Renal pelvis (tissue), 1 donor: ENCODE measurements at regions not wholly inside any gene's neighbourhood (a gene's known extent, or its start where the extent isn't known, plus 50 kb on each side); places are given as distances from the start of the nearest gene placed in this dataset.
"Not testable (repeated sequence)": the region's sequence is repeated elsewhere in the genome, so short reads cannot be mapped to it uniquely, and the experiment has no call there.

Experiments
- DNase-seq: peaks from one replicate; pipeline ENCODE4 v3.0.0-alpha.2; 2013

DNA sequence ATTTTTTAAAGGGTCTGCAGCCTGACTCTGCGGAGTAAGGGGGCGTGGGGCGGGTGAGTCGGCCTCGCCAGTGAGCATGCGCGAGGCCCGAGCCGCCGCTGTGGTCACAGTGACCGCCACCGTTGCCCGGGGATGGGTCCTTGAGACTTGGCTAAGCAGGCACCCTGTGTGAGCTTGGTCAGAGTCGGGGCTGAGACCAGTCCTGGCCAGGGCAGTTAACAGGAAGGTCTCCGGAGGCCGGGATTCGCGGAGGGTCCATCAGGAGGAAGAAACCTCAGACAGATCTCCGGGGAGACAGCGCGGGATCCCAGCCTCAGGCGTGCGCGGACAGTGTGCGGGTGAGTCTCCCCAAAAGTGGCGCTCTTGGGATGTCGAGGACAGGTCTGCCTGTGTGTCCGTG lies 1384.4 kb upstream of the PCDH10 start:
- no peak for DNase-seq

DNA sequence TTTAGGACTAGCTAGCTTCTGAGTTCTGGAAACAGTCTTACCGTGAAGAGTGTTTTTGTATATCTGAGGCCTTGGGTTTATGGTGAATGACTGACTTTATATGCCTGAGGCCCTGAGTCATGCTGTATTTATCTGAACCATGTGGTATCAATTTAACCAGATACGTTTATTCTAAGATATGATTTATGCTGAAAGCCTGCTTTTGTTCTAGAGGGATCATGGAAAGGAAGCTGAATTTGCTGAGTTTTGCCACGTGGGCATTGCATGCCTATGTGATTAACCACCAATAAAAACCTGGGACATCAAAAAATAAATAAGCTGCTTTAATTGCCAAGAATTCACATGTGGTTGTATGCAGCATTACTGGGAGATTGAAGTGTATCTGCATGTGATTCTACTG lies 1374.7 kb upstream of the PCDH10 start:
- not testable (repeated sequence) for DNase-seq

DNA sequence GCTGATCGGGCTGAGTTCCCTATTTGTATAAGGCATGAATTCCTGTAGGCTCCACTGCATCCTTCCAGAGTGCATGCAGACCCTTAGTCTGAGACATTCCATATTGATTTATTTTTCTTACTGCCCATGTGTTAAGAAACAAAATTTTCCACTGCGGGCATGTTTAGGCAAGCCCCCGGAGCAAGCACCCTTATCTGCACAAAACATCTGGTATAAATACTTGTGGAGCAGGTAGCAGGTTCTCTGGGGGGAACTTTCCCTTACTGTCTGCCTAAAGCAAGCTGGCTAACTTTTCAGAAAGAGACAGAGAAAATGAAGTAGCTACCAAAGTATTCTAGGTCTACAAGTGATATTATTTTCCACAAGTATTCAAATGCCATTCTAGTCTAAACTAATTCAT lies 1338.5 kb upstream of the PCDH10 start:
- not testable (repeated sequence) for DNase-seq
